HCT116 (cell line): ENCODE measurements at regions not wholly inside any gene's neighbourhood (a gene's known extent, or its start where the extent isn't known, plus 50 kb on each side); places are given as distances from the start of the nearest gene placed in this dataset.
"Not testable (repeated sequence)": the region's sequence is repeated elsewhere in the genome, so short reads cannot be mapped to it uniquely, and the experiment has no call there.

Source experiments
- ATAC-seq: fragments of 200-7000 bp; cut with Tn5 transposase; 2 replicates; pipeline ENCODE4 v1.9.1; 2020; ENCODE audit warnings: mild to moderate bottlenecking, moderate library complexity
- BruUV-seq: library from RNA; stranded (reverse); fragments of 400-500 nt; replicated peaks from 2 replicates; lab custom pipeline; 2021; lab: Mats Ljungman, UMichigan
- CTCF ChIA-PET: fragments of 300-600 bp; sonication (Branson Sonifier 250); formaldehyde crosslinking; loops from one replicate; lab custom pipeline; 2021; ENCODE audit warnings: antibody characterized with exemption; lab: Charles Lee
- POLR2A ChIA-PET: fragments of 300-600, 350-600 bp; sonication (Branson Sonifier 250); formaldehyde crosslinking; loops from one replicate; lab custom pipeline; 2021; ENCODE audit warnings: antibody characterized with exemption; lab: Charles Lee
- RAD21 ChIA-PET, 2 experiments: fragments of 300-600 bp; sonication (Branson Sonifier 250); formaldehyde crosslinking; loops; one replicate each; lab custom pipeline; 2023; ENCODE audit warnings: low total read pairs in 2 of 2; ENCODE audit not compliant: uncharacterized antibody in 2 of 2, unreplicated experiment in 2 of 2, low non-redundant PET in 1 of 2; lab: Charles Lee
- DNase-seq: peaks from one replicate; pipeline ENCODE4 v3.0.0-alpha.2; 2010; ENCODE audit warnings: low read depth, low spot score
- H2AFZ ChIP-seq: fragments of 200-600 bp; shearing (Covaris generic), sonication (generic); 2 replicates; pipeline ENCODE4 v1.6.1; 2017; ENCODE audit warnings: low read depth, mixed run types, mixed read lengths, antibody characterized with exemption, low read length; ENCODE audit not compliant: poor library complexity, severe bottlenecking
- H3K27ac ChIP-seq: 2 replicates; pipeline ENCODE4 v1.5.1; 2012; ENCODE audit warnings: low read depth, low read length
- H3K27me3 ChIP-seq: fragments of 200-600 bp; sonication (generic); 2 replicates; pipeline ENCODE4 v1.6.1; 2016; ENCODE audit warnings: mixed run types, low read length, mixed read lengths; ENCODE audit not compliant: insufficient read depth
- H3K36me3 ChIP-seq, 2 experiments: fragments of 200-500 bp in 1 of 2; fragments of 200-600 bp in 1 of 2; sonication (Bioruptor generic) in 1 of 2; sonication (generic) in 1 of 2; 2 replicates each; pipeline versions ENCODE4 v1.5.1 to v1.6.1; 2014 to 2016; ENCODE audit warnings: low read length in 2 of 2, inconsistent platforms in 1 of 2, mixed read lengths in 1 of 2, mixed run types in 1 of 2; ENCODE audit not compliant: insufficient read depth in 2 of 2, control insufficient read depth in 1 of 2
- H3K4me1 ChIP-seq, 2 experiments: fragments of 200-600 bp in 1 of 2; sonication (generic) in 1 of 2; 2 replicates each; pipeline versions ENCODE4 v1.5.1 to v1.6.1; 2012 to 2017; ENCODE audit warnings: low read length in 2 of 2, inconsistent platforms in 1 of 2, mild to moderate bottlenecking in 1 of 2, mixed read lengths in 1 of 2, mixed run types in 1 of 2, moderate library complexity in 1 of 2; ENCODE audit not compliant: insufficient read depth in 2 of 2, control insufficient read depth in 1 of 2
- H3K4me2 ChIP-seq: fragments of 200-600 bp; sonication (generic); 2 replicates; pipeline ENCODE4 v1.6.1; 2017; ENCODE audit warnings: mixed run types, low read length, mixed read lengths
- H3K4me3 ChIP-seq, 2 experiments: fragments of 200-600 bp in 1 of 2; sonication (generic) in 1 of 2; replicated peaks in 1 of 2; 2 replicates each; pipeline ENCODE4 v1.5.1; 2011 to 2016; ENCODE audit warnings: low read length in 2 of 2, control low read depth in 1 of 2, low read depth in 1 of 2, mild to moderate bottlenecking in 1 of 2, mixed read lengths in 1 of 2, mixed run types in 1 of 2
- H3K79me2 ChIP-seq: fragments of 200-600 bp; sonication (generic); 2 replicates; pipeline ENCODE4 v1.6.1; 2017; ENCODE audit warnings: mild to moderate bottlenecking, mixed run types, low read length, moderate library complexity, mixed read lengths; ENCODE audit not compliant: insufficient read depth
- H3K9ac ChIP-seq: fragments of 200-600 bp; sonication (generic); 2 replicates; pipeline ENCODE4 v1.6.1; 2016; ENCODE audit warnings: low read length, mixed read lengths
- H3K9me2 ChIP-seq: fragments of 200-600 bp; sonication (generic), shearing (Covaris generic); 2 replicates; pipeline ENCODE4 v1.6.1; 2017; ENCODE audit warnings: mixed run types, mild to moderate bottlenecking, moderate library complexity; ENCODE audit not compliant: insufficient read depth
- H3K9me3 ChIP-seq, 2 experiments: fragments of 200-500 bp in 1 of 2; fragments of 200-600 bp in 1 of 2; sonication (Bioruptor generic) in 1 of 2; sonication (generic) in 1 of 2; 2 replicates each; pipeline ENCODE4 v1.6.1; 2014 to 2017; ENCODE audit warnings: low read length in 2 of 2, mixed read lengths in 2 of 2, inconsistent platforms in 1 of 2, low read depth in 1 of 2, mild to moderate bottlenecking in 1 of 2, mixed run types in 1 of 2, moderate library complexity in 1 of 2; ENCODE audit not compliant: control insufficient read depth in 1 of 2, insufficient read depth in 1 of 2
- H4K20me1 ChIP-seq: fragments of 200-600 bp; sonication (generic), shearing (Covaris generic); 2 replicates; pipeline ENCODE4 v1.6.1; 2017; ENCODE audit warnings: mixed run types, mild to moderate bottlenecking, moderate library complexity; ENCODE audit not compliant: insufficient read depth
- CEBPB ChIP-seq: IDR thresholded peaks from 2 replicates; pipeline ENCODE4 v1.6.1; 2012; ENCODE audit warnings: low read depth
- ZFX ChIP-seq: fragments of 450-650 bp; IDR thresholded peaks from 2 replicates; pipeline ENCODE4 v1.6.1; 2017
- ZNF274 ChIP-seq: fragments of 200-500 bp; sonication (Bioruptor generic); IDR thresholded peaks from 2 replicates; pipeline ENCODE4 v1.6.1; 2014; ENCODE audit warnings: mild to moderate bottlenecking, low read depth, low read length, inconsistent platforms
- intact Hi-C: fragments of 100-400 bp; cut with micrococcal nuclease; formaldehyde crosslinking; loops from 2 replicates; pipeline ENCODE4 v1.10.0; 2022

DNA sequence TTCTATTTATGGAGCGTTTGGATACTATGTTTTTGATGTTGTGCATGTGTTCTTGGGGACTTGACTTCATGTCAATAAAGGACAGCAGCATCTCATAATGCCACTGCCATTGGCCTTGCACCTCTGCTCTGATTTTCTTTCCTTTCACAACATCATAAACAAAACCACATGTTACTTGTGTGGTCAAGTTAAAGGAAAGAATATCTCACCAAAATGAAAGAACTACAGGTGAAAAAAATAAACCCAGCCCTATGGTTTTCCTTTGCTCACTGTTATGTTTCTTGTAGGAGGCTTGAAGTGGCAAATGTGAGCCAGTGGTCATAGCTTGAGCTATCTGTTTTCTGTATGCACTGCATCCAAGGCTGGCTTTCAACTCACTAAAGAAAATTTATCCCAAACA is 240.4 kb downstream of the KCNRG start:
- Histone ChIP-seq H3K27me3 (no peaks in the 10 kb centered on the region), H3K4me3 (no peak overlapping the region), H3K27ac (no peak overlapping the region), H4K20me1 (no peaks in the 10 kb centered on the region), H3K4me1 (no peaks in the 10 kb centered on the region), H3K79me2 (no peaks in the 10 kb centered on the region), H3K9me2 (no peaks in the 10 kb centered on the region), H3K4me2 (no peak overlapping the region), H3K36me3 (no peaks in the 10 kb centered on the region), H3K9ac (no peak overlapping the region), H2AFZ (no peak overlapping the region), H3K9me3 (no peaks in the 10 kb centered on the region)
- RAD21 ChIA-PET: no interaction called here
- ATAC-seq: no peak
- TF ChIP-seq ZFX: no peak
- no peak for TF ChIP-seq CEBPB
- no peak for TF ChIP-seq ZNF274
- no peak for DNase-seq
- no TSS peak for BruUV-seq
- POLR2A ChIA-PET: no interaction called here
- intact Hi-C loops: no loop called here
- CTCF ChIA-PET: no interaction called here

GRCh38 chr13:50256536-50257321 is 241.5 kb downstream of the KCNRG start:
- H4K20me1 ChIP-seq, H3K79me2 ChIP-seq, intact Hi-C loops, DNase-seq, ATAC-seq, H3K9me2 ChIP-seq, RAD21 ChIA-PET, H3K9me3 ChIP-seq, H3K4me3 ChIP-seq, CTCF ChIA-PET, H3K4me2 ChIP-seq, H3K27me3 ChIP-seq, POLR2A ChIA-PET, H2AFZ ChIP-seq, H3K27ac ChIP-seq, H3K4me1 ChIP-seq, H3K36me3 ChIP-seq, BruUV-seq, H3K9ac ChIP-seq: not testable (repeated sequence)
